Keratinocyte (primary cell): ENCODE measurements at regions not wholly inside any gene's neighbourhood (a gene's known extent, or its start where the extent isn't known, plus 50 kb on each side); places are given as distances from the start of the nearest gene placed in this dataset.
A peak's percentile ranks its signal among the peaks of the same experiment; 100 is the strongest.
"Not testable (repeated sequence)": the region's sequence is repeated elsewhere in the genome, so short reads cannot be mapped to it uniquely, and the experiment has no call there.

Experiments
- DNase-seq: peaks from one replicate; pipeline ENCODE4 v3.0.0-alpha.2; 2011; ENCODE audit warnings: low read depth, missing footprints, low spot score
- FAIRE-seq: peaks from 2 replicates; lab custom pipeline; 2011; peaks lifted over from hg19 to GRCh38; lab: Jason Lieb, UNC
- H2AFZ ChIP-seq: 2 replicates; pipeline ENCODE4 v1.6.0; 2012; ENCODE audit warnings: low read length, control low read depth, inconsistent platforms; ENCODE audit not compliant: control insufficient read depth
- H3K27ac ChIP-seq: 2 replicates; pipeline ENCODE4 v1.5.1; 2011; ENCODE audit warnings: low read length; ENCODE audit not compliant: control insufficient read depth, insufficient read depth
- H3K27me3 ChIP-seq: 3 replicates; pipeline ENCODE4 v1.6.0; 2011; ENCODE audit warnings: low read length; ENCODE audit not compliant: control insufficient read depth, insufficient read depth; ENCODE audit errors: extremely low read depth
- H3K36me3 ChIP-seq, 2 experiments: 2 replicates in 1 of 2; 3 replicates in 1 of 2; pipeline ENCODE4 v1.5.1; 2011; ENCODE audit warnings: low read length in 2 of 2, mild to moderate bottlenecking in 1 of 2; ENCODE audit not compliant: control insufficient read depth in 2 of 2, insufficient read depth in 2 of 2; ENCODE audit errors: extremely low read depth in 1 of 2
- H3K4me1 ChIP-seq: 3 replicates; pipeline ENCODE4 v1.5.1; 2011; ENCODE audit warnings: low read length; ENCODE audit not compliant: control insufficient read depth, insufficient read depth; ENCODE audit errors: extremely low read depth
- H3K4me2 ChIP-seq: 3 replicates; pipeline ENCODE4 v1.6.0; 2011; ENCODE audit warnings: low read depth, low read length; ENCODE audit not compliant: control insufficient read depth, insufficient read depth; ENCODE audit errors: extremely low read depth
- H3K4me3 ChIP-seq, 3 experiments: fragments of 200-600 bp in 1 of 3; sonication (generic) in 1 of 3; 2 replicates in 2 of 3; 3 replicates in 1 of 3; pipeline ENCODE4 v1.5.1; 2011 to 2016; ENCODE audit warnings: low read length in 3 of 3, mild to moderate bottlenecking in 3 of 3, control low read depth in 2 of 3, inconsistent platforms in 1 of 3, low read depth in 1 of 3, mixed read lengths in 1 of 3, mixed run types in 1 of 3, moderate library complexity in 1 of 3; ENCODE audit not compliant: control insufficient read depth in 2 of 3, insufficient read depth in 2 of 3; ENCODE audit errors: extremely low read depth in 1 of 3
- H3K79me2 ChIP-seq: 2 replicates; pipeline ENCODE4 v1.6.0; 2012; ENCODE audit warnings: low read length; ENCODE audit not compliant: control insufficient read depth, insufficient read depth
- H3K9ac ChIP-seq: 3 replicates; pipeline ENCODE4 v1.6.0; 2011; ENCODE audit warnings: low read length; ENCODE audit not compliant: control insufficient read depth, insufficient read depth; ENCODE audit errors: extremely low read depth
- H3K9me1 ChIP-seq: 3 replicates; pipeline ENCODE4 v1.6.0; 2011; ENCODE audit warnings: low read length; ENCODE audit not compliant: control insufficient read depth, insufficient read depth; ENCODE audit errors: extremely low read depth
- H3K9me3 ChIP-seq: 2 replicates; pipeline ENCODE4 v1.5.1; 2012; ENCODE audit warnings: low read depth, low read length; ENCODE audit not compliant: control insufficient read depth
- H4K20me1 ChIP-seq: 3 replicates; pipeline ENCODE4 v1.6.0; 2011; ENCODE audit warnings: low read length; ENCODE audit not compliant: control insufficient read depth, insufficient read depth; ENCODE audit errors: extremely low read depth
- CTCF ChIP-seq, 3 experiments: IDR thresholded peaks in 1 of 3; conservative IDR thresholded peaks in 1 of 3; optimal IDR thresholded peaks in 1 of 3; 2 replicates in 2 of 3; 3 replicates in 1 of 3; pipeline versions ENCODE3 to v1.5.1; 2011; ENCODE audit warnings: low read length in 3 of 3, mild to moderate bottlenecking in 3 of 3, moderate library complexity in 2 of 3, control low read depth in 1 of 3, inconsistent platforms in 1 of 3; ENCODE audit not compliant: insufficient read depth in 2 of 3; ENCODE audit errors: extremely low read depth in 1 of 3
- EZH2 ChIP-seq: IDR thresholded peaks from one replicate; pipeline ENCODE4 v1.6.1; 2012; ENCODE audit warnings: inconsistent platforms, mild to moderate bottlenecking, low read length, moderate library complexity
- dilution Hi-C: fragments of 300-500 bp; cut with MboI; formaldehyde crosslinking; loops from one replicate; pipeline ENCODE4 v1.7.0; 2020; ENCODE audit warnings: low sequenced_read_pairs; ENCODE audit not compliant: extremely low pct_ligation_motif_present

- peaks cover 17% of the 10 kb centered on the region for H3K4me1 ChIP-seq
- dilution Hi-C loops, H4K20me1 ChIP-seq, H3K27me3 ChIP-seq, FAIRE-seq, H3K27ac ChIP-seq, H3K9me3 ChIP-seq, DNase-seq, H3K9me1 ChIP-seq, H3K9ac ChIP-seq, H3K4me3 ChIP-seq, H3K79me2 ChIP-seq, H3K36me3 ChIP-seq, H2AFZ ChIP-seq, H3K4me2 ChIP-seq: not testable (repeated sequence)
Observed at GRCh38 chr4:73671348-73671747, 51.1 kb upstream of the RASSF6 start.

- Histone ChIP-seq H3K9me3 (no peaks in the 10 kb centered on the region), H3K9me1 (no peaks in the 10 kb centered on the region), H4K20me1 (no peaks in the 10 kb centered on the region), H3K4me1 (peaks cover 28% of the 10 kb centered on the region), H3K9ac (no peak overlapping the region), H3K4me3 (no peak overlapping the region), H3K4me2 (no peak overlapping the region), H3K36me3 (no peaks in the 10 kb centered on the region), H3K27me3 (no peaks in the 10 kb centered on the region), H3K79me2 (no peaks in the 10 kb centered on the region), H2AFZ (no peak overlapping the region), H3K27ac (no peak overlapping the region)
- dilution Hi-C loops, result no loop called here
- TF ChIP-seq CTCF (optimal IDR thresholded peaks at IDR 0.05 in 1 of 3, IDR thresholded peaks at IDR 0.05 in 1 of 3, conservative IDR thresholded peaks at IDR 0.05 in 1 of 3; ENCODE audit: extremely low read depth in 1 of 3, insufficient read depth in 2 of 3, low read length in 3 of 3), result no peak
- no peak for TF ChIP-seq EZH2
- no peak for DNase-seq
- FAIRE-seq, result no peak
Observed at GRCh38 chr4:73673286-73673685, 53.0 kb upstream of the RASSF6 start.

- peak; percentile 90 for FAIRE-seq
- Histone ChIP-seq H3K27ac (peak overlapping the region; percentile 42), H4K20me1 (no peaks in the 10 kb centered on the region), H3K4me2 (peak overlapping the region; percentile 15), H3K9me1 (no peaks in the 10 kb centered on the region), H3K79me2 (no peaks in the 10 kb centered on the region), H3K27me3 (no peaks in the 10 kb centered on the region), H3K36me3 (no peaks in the 10 kb centered on the region), H3K9ac (peak overlapping the region; percentile 16), H2AFZ (peak overlapping the region; percentile 1), H3K9me3 (no peaks in the 10 kb centered on the region), H3K4me3 (no peak overlapping the region), H3K4me1 (peaks cover 31% of the 10 kb centered on the region)
- peak; percentile 55 for DNase-seq
- no peak for TF ChIP-seq EZH2
- no peak for TF ChIP-seq CTCF (optimal IDR thresholded peaks at IDR 0.05 in 1 of 3, IDR thresholded peaks at IDR 0.05 in 1 of 3, conservative IDR thresholded peaks at IDR 0.05 in 1 of 3; ENCODE audit: extremely low read depth in 1 of 3, insufficient read depth in 2 of 3, low read length in 3 of 3)
- dilution Hi-C loops, result no loop called here
Observed at GRCh38 chr4:73674451-73674919, 54.2 kb upstream of the RASSF6 start.
